ENCODE measurements at regions not wholly inside any gene's neighbourhood (a gene's known extent, or its start where the extent isn't known, plus 50 kb on each side); places are given as distances from the start of the nearest gene placed in this dataset.
"Not testable (repeated sequence)": the region's sequence is repeated elsewhere in the genome, so short reads cannot be mapped to it uniquely, and the experiment has no call there.

DNA sequence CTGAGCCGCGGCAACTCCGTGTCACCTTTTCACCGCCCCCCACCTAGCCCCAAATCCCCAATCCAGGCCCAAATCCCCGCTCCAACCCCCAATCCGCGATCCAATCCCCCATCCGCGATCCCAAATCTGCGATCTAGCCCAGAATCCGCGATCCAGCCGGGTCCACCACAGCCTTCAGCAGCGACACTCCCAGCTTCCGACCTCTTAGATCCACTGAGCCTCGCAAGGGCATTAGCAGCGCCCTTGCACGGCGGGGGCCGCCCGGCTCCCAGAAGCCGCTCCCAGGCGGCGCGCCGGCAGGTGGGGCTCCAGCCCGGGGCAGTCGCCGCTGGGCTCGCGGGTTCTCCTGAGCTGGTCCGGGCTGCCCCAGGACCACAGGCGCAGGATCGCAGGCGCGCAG lies 116.1 kb upstream of the TPTE start:
- TF ChIP-seq, protein P1, sequence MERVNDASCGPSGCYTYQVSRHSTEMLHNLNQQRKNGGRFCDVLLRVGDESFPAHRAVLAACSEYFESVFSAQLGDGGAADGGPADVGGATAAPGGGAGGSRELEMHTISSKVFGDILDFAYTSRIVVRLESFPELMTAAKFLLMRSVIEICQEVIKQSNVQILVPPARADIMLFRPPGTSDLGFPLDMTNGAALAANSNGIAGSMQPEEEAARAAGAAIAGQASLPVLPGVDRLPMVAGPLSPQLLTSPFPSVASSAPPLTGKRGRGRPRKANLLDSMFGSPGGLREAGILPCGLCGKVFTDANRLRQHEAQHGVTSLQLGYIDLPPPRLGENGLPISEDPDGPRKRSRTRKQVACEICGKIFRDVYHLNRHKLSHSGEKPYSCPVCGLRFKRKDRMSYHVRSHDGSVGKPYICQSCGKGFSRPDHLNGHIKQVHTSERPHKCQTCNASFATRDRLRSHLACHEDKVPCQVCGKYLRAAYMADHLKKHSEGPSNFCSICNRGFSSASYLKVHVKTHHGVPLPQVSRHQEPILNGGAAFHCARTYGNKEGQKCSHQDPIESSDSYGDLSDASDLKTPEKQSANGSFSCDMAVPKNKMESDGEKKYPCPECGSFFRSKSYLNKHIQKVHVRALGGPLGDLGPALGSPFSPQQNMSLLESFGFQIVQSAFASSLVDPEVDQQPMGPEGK (CRISPR knock-in tag; IDR thresholded peaks at IDR 0.05; ENCODE audit: borderline replicate concordance), result not testable (repeated sequence)
- TF ChIP-seq PPARA (CRISPR knock-in tag; IDR thresholded peaks at IDR 0.05; ENCODE audit: borderline replicate concordance); ESRRG (CRISPR knock-in tag; IDR thresholded peaks at IDR 0.05); ZC3H10 (CRISPR knock-in tag; IDR thresholded peaks at IDR 0.05); ZFP3 (CRISPR knock-in tag; IDR thresholded peaks at IDR 0.05); ZFP30 (CRISPR knock-in tag; IDR thresholded peaks at IDR 0.05); RARB (CRISPR knock-in tag; IDR thresholded peaks at IDR 0.05); ZNF70 (CRISPR knock-in tag; IDR thresholded peaks at IDR 0.05); ZNF8 (CRISPR knock-in tag; IDR thresholded peaks at IDR 0.05); GLIS3 (CRISPR knock-in tag; IDR thresholded peaks at IDR 0.05): not testable (repeated sequence)
- TF ChIP-seq, protein P2, sequence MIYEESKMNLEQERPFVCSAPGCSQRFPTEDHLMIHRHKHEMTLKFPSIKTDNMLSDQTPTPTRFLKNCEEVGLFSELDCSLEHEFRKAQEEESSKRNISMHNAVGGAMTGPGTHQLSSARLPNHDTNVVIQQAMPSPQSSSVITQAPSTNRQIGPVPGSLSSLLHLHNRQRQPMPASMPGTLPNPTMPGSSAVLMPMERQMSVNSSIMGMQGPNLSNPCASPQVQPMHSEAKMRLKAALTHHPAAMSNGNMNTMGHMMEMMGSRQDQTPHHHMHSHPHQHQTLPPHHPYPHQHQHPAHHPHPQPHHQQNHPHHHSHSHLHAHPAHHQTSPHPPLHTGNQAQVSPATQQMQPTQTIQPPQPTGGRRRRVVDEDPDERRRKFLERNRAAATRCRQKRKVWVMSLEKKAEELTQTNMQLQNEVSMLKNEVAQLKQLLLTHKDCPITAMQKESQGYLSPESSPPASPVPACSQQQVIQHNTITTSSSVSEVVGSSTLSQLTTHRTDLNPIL (CRISPR knock-in tag; IDR thresholded peaks at IDR 0.05; ENCODE audit: low read depth), result not testable (repeated sequence)
